Central memory CD8-positive, alpha-beta T cell (primary cell): ENCODE measurements at regions not wholly inside any gene's neighbourhood (a gene's known extent, or its start where the extent isn't known, plus 50 kb on each side); places are given as distances from the start of the nearest gene placed in this dataset.
"Not testable (repeated sequence)": the region's sequence is repeated elsewhere in the genome, so short reads cannot be mapped to it uniquely, and the experiment has no call there.

Experiments used
- ATAC-seq: fragments of 150-1000 bp; cut with Tn5 transposase; replicated peaks from 2 replicates; pipeline ENCODE4 v1.10.0; 2022; ENCODE audit warnings: mild to moderate bottlenecking, moderate FRiP score, moderate number of reproducible peaks; ENCODE audit not compliant: poor library complexity, severe bottlenecking; ENCODE audit errors: extremely low read depth
- DNase-seq, 2 donors: peaks; one replicate each; pipeline ENCODE4 v3.0.0; 2021; ENCODE audit warnings: low spot score in 2 of 2
- H3K27ac Mint-ChIP-seq: one replicate; pipeline ENCODE4 v1.8.0; 2022; ENCODE audit warnings: low read depth, mild to moderate bottlenecking, moderate library complexity, mixed read lengths
- H3K27me3 Mint-ChIP-seq: one replicate; pipeline ENCODE4 v1.8.0; 2022; ENCODE audit warnings: mixed read lengths
- H3K36me3 Mint-ChIP-seq: one replicate; pipeline ENCODE4 v1.8.0; 2022; ENCODE audit warnings: mild to moderate bottlenecking, moderate library complexity, mixed read lengths; ENCODE audit not compliant: insufficient read depth
- H3K4me1 Mint-ChIP-seq: one replicate; pipeline ENCODE4 v1.8.0; 2022; ENCODE audit warnings: mixed read lengths
- H3K4me3 Mint-ChIP-seq: one replicate; pipeline ENCODE4 v1.8.0; 2022; ENCODE audit warnings: mild to moderate bottlenecking, moderate library complexity, mixed read lengths
- H3K9me3 Mint-ChIP-seq: one replicate; pipeline ENCODE4 v1.8.0; 2022; ENCODE audit warnings: mixed read lengths

GRCh38 chr11:90294526-90294925, 71.7 kb upstream of the CHORDC1 start:
- Mint-ChIP-seq H3K27ac (no peak overlapping the region), H3K36me3 (no peaks in the 10 kb centered on the region), H3K4me1 (no peaks in the 10 kb centered on the region), H3K9me3 (no peaks in the 10 kb centered on the region), H3K27me3 (no peaks in the 10 kb centered on the region), H3K4me3 (no peak overlapping the region)
- no peak for DNase-seq
- no peak for ATAC-seq

- no peak for DNase-seq
- H3K27ac Mint-ChIP-seq, result no peak overlapping the region
- no peaks in the 10 kb centered on the region for H3K4me1 Mint-ChIP-seq
- no peak for ATAC-seq
- no peaks in the 10 kb centered on the region for H3K27me3 Mint-ChIP-seq
- no peaks in the 10 kb centered on the region for H3K9me3 Mint-ChIP-seq
- H3K36me3 Mint-ChIP-seq, result no peaks in the 10 kb centered on the region
- no peak overlapping the region for H3K4me3 Mint-ChIP-seq
Measured at GRCh38 chr11:90294091-90294490, 71.2 kb upstream of the CHORDC1 start.

GRCh38 chr11:90288212-90288821, 65.5 kb upstream of the CHORDC1 start:
- H3K36me3 Mint-ChIP-seq, result no peaks in the 10 kb centered on the region
- H3K4me1 Mint-ChIP-seq, result no peaks in the 10 kb centered on the region
- H3K27ac Mint-ChIP-seq, result no peak overlapping the region
- H3K4me3 Mint-ChIP-seq, result no peak overlapping the region
- H3K27me3 Mint-ChIP-seq, result peaks cover 11% of the 10 kb centered on the region
- no peak for ATAC-seq
- DNase-seq, result no peak
- H3K9me3 Mint-ChIP-seq, result peaks cover 5% of the 10 kb centered on the region

GRCh38 chr11:90286640-90287039, 63.8 kb upstream of the CHORDC1 start:
- DNase-seq (no peak), ATAC-seq (no peak)
- Mint-ChIP-seq H3K4me3 (no peak overlapping the region), H3K4me1 (no peaks in the 10 kb centered on the region), H3K36me3 (no peaks in the 10 kb centered on the region), H3K9me3 (peaks cover 5% of the 10 kb centered on the region), H3K27me3 (peaks cover 11% of the 10 kb centered on the region), H3K27ac (no peak overlapping the region)

GRCh38 chr11:90284171-90284570, 61.3 kb upstream of the CHORDC1 start:
- no peak for ATAC-seq
- Mint-ChIP-seq H3K36me3 (no peaks in the 10 kb centered on the region), H3K4me1 (no peaks in the 10 kb centered on the region), H3K9me3 (peaks cover 5% of the 10 kb centered on the region), H3K27me3 (peaks cover 17% of the 10 kb centered on the region), H3K4me3 (no peak overlapping the region), H3K27ac (no peak overlapping the region)
- DNase-seq, result no peak

GRCh38 chr11:90282551-90283071, 59.8 kb upstream of the CHORDC1 start:
- H3K36me3 Mint-ChIP-seq, H3K27ac Mint-ChIP-seq, ATAC-seq, H3K9me3 Mint-ChIP-seq, H3K4me3 Mint-ChIP-seq, H3K4me1 Mint-ChIP-seq, DNase-seq: not testable (repeated sequence)
- H3K27me3 Mint-ChIP-seq, result peaks cover 13% of the 10 kb centered on the region

- no peak for DNase-seq
Measured at GRCh38 chr11:90274362-90274761, 51.5 kb upstream of the CHORDC1 start.

More at GRCh38 chr11:90274362-90274761, 51.5 kb upstream of the CHORDC1 start:
- no peaks in the 10 kb centered on the region for H3K9me3 Mint-ChIP-seq
- H3K4me1 Mint-ChIP-seq, result no peaks in the 10 kb centered on the region
- H3K4me3 Mint-ChIP-seq, result no peak overlapping the region
- ATAC-seq, result no peak
- no peaks in the 10 kb centered on the region for H3K27me3 Mint-ChIP-seq
- H3K27ac Mint-ChIP-seq, result no peak overlapping the region
- H3K36me3 Mint-ChIP-seq, result peaks cover 1% of the 10 kb centered on the region
